ENCODE measurements at regions not wholly inside any gene's neighbourhood (a gene's known extent, or its start where the extent isn't known, plus 50 kb on each side); places are given as distances from the start of the nearest gene placed in this dataset.
"Not testable (repeated sequence)": the region's sequence is repeated elsewhere in the genome, so short reads cannot be mapped to it uniquely, and the experiment has no call there.

DNA sequence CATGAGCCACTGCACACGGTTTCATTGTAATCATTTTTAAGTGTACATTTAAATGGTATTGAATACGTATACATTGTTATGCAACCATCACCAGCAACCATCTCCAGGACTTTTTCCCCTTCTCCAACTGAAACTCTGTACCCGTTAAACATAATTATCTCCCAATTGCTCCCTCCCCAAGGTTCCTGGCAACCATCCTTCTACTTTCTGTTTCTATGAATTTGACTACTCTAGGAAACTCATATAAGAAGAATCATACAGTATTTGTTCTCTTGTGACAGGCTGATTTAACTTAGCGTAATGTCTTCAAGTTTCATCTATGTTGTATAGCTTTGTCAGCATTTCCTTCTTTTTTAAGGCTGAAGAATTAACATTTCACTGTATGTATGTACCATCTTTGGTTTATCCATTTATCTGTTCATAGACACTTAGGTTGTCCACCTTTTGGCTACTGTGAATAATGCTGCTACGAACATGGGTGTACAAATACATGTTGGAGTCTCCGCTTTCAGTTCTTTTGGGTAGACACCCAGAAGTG lies 223.1 kb downstream of the EFCAB11 start:
- DNase-seq: no peak
- H3K27me3 ChIP-seq (ENCODE audit: control insufficient read depth, insufficient read depth, low read length, poor library complexity, severe bottlenecking): no peaks in the 10 kb centered on the region
- H3K27ac ChIP-seq (ENCODE audit: low read depth, low read length): no peak overlapping the region
- no peaks in the 10 kb centered on the region for H3K36me3 ChIP-seq (ENCODE audit: control insufficient read depth, insufficient read depth, low read length)
- TF ChIP-seq, protein P1, sequence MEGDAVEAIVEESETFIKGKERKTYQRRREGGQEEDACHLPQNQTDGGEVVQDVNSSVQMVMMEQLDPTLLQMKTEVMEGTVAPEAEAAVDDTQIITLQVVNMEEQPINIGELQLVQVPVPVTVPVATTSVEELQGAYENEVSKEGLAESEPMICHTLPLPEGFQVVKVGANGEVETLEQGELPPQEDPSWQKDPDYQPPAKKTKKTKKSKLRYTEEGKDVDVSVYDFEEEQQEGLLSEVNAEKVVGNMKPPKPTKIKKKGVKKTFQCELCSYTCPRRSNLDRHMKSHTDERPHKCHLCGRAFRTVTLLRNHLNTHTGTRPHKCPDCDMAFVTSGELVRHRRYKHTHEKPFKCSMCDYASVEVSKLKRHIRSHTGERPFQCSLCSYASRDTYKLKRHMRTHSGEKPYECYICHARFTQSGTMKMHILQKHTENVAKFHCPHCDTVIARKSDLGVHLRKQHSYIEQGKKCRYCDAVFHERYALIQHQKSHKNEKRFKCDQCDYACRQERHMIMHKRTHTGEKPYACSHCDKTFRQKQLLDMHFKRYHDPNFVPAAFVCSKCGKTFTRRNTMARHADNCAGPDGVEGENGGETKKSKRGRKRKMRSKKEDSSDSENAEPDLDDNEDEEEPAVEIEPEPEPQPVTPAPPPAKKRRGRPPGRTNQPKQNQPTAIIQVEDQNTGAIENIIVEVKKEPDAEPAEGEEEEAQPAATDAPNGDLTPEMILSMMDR (conservative IDR thresholded peaks at IDR 0.05): no peak
- no peak overlapping the region for H3K4me3 ChIP-seq (ENCODE audit: low read length)
- no peak overlapping the region for H3K4me3 Mint-ChIP-seq
- no peaks in the 10 kb centered on the region for H3K27me3 Mint-ChIP-seq (ENCODE audit: insufficient read depth)
- no peaks in the 10 kb centered on the region for H3K9me3 ChIP-seq (ENCODE audit: control insufficient read depth, low read length)
- no peaks in the 10 kb centered on the region for H3K4me1 Mint-ChIP-seq
- no peak overlapping the region for H3K27ac Mint-ChIP-seq
- no peak overlapping the region for H3K9ac ChIP-seq (ENCODE audit: extremely low read depth, low read length, poor library complexity, severe bottlenecking)
- H3K36me3 Mint-ChIP-seq (ENCODE audit: low read depth): no peaks in the 10 kb centered on the region
- H3K4me1 ChIP-seq (ENCODE audit: control insufficient read depth, insufficient read depth, low read length): no peaks in the 10 kb centered on the region
- peaks cover 5% of the 10 kb centered on the region for H3K9me3 Mint-ChIP-seq
- 93 to 96% methylated on average over 3 to 6 of the region's 6 CpGs for WGBS, 2 experiments (ENCODE audit: insufficient coverage in 1 of 2, insufficient read length in 1 of 2)

DNA sequence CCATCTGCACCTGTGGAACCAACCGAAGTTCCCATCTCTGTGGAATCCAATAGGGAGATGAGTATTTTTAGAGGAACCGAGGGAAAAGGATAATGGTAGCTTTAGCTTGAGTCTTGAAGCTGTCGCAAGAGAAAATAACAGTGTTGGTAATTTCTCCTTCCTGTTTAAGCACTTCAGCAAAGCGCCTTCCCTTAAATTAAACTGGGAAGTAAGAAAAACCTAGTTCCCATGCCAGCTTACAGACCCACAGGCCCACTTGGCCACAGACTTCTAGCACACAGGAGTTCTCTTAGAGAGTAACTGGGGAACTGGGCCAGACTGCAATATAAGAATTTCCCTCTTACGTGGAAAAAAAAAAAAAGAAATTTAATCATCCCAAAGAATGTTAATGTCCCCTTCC lies 223.8 kb downstream of the EFCAB11 start:
- Histone ChIP-seq H3K4me3 (ENCODE audit: low read length) (no peak overlapping the region), H3K27me3 (ENCODE audit: control insufficient read depth, insufficient read depth, low read length, poor library complexity, severe bottlenecking) (no peaks in the 10 kb centered on the region), H3K27ac (ENCODE audit: low read depth, low read length) (no peak overlapping the region), H3K9me3 (ENCODE audit: control insufficient read depth, low read length) (no peaks in the 10 kb centered on the region), H3K4me1 (ENCODE audit: control insufficient read depth, insufficient read depth, low read length) (no peaks in the 10 kb centered on the region), H3K9ac (ENCODE audit: extremely low read depth, low read length, poor library complexity, severe bottlenecking) (no peak overlapping the region), H3K36me3 (ENCODE audit: control insufficient read depth, insufficient read depth, low read length) (no peaks in the 10 kb centered on the region)
- Mint-ChIP-seq H3K36me3 (ENCODE audit: low read depth) (no peaks in the 10 kb centered on the region), H3K27me3 (ENCODE audit: insufficient read depth) (no peaks in the 10 kb centered on the region), H3K27ac (no peak overlapping the region), H3K4me1 (no peaks in the 10 kb centered on the region), H3K4me3 (no peak overlapping the region), H3K9me3 (peaks cover 5% of the 10 kb centered on the region)
- TF ChIP-seq, protein P1 (conservative IDR thresholded peaks at IDR 0.05): no peak
- WGBS, 2 experiments (ENCODE audit: insufficient coverage in 1 of 2, insufficient read length in 1 of 2): 89 to 92% methylated on average over 4 to 5 of the region's 5 CpGs
- DNase-seq: no peak

DNA sequence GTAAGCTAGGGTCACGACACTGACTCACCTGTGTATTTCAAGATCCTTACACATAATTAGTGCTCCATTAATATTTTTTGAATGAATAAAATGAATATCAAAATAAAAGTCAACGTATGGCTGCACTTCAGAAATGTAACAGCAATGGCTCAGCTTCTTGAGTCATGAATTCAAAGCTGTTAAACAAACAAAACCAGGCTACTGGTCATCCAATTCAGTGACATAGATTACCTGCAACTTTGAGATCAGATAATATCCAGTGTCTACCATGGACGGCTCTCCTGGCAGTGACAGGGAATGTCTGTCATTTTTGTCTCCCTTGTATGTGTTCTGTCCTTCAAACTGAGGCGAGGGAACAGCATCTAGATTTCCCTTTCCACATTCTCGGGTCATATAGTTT lies 225.6 kb downstream of the EFCAB11 start:
- H3K27ac Mint-ChIP-seq: no peak overlapping the region
- no peak overlapping the region for H3K4me3 Mint-ChIP-seq
- Histone ChIP-seq H3K4me1 (ENCODE audit: control insufficient read depth, insufficient read depth, low read length) (no peaks in the 10 kb centered on the region), H3K27me3 (ENCODE audit: control insufficient read depth, insufficient read depth, low read length, poor library complexity, severe bottlenecking) (no peaks in the 10 kb centered on the region), H3K9ac (ENCODE audit: extremely low read depth, low read length, poor library complexity, severe bottlenecking) (no peak overlapping the region), H3K4me3 (ENCODE audit: low read length) (no peak overlapping the region), H3K9me3 (ENCODE audit: control insufficient read depth, low read length) (no peaks in the 10 kb centered on the region), H3K27ac (ENCODE audit: low read depth, low read length) (no peak overlapping the region), H3K36me3 (ENCODE audit: control insufficient read depth, insufficient read depth, low read length) (no peaks in the 10 kb centered on the region)
- 98 to 100% methylated on average over 3 to 5 of the region's 5 CpGs for WGBS, 2 experiments (ENCODE audit: insufficient coverage in 1 of 2, insufficient read length in 1 of 2)
- no peaks in the 10 kb centered on the region for H3K4me1 Mint-ChIP-seq
- no peaks in the 10 kb centered on the region for H3K36me3 Mint-ChIP-seq (ENCODE audit: low read depth)
- peaks cover 4% of the 10 kb centered on the region for H3K9me3 Mint-ChIP-seq
- TF ChIP-seq, protein P1 (conservative IDR thresholded peaks at IDR 0.05): no peak
- DNase-seq: no peak
- H3K27me3 Mint-ChIP-seq (ENCODE audit: insufficient read depth): no peaks in the 10 kb centered on the region

DNA sequence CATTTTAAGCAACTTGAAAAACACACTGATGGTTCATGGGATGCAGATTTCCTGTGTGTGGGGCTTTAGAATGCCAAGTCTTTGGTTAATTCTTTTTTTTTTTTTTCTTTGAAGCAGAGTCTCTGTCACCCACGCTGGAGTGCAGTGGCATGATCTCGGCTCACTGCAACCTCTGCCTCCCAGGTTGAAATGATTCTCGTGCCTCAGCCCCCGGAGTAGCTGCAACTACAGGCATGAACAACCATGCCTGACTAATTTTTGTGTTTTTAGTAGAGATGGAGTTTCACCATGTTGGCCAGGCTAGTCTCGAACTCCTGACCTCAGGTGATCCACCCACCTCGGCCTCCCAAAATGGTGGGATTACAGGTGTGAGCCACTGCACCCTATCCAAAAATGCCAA lies 228.3 kb downstream of the EFCAB11 start:
- 77 to 97% methylated on average over 5 to 6 of the region's 6 CpGs for WGBS, 2 experiments (ENCODE audit: insufficient coverage in 1 of 2, insufficient read length in 1 of 2)
- H3K27me3 Mint-ChIP-seq (ENCODE audit: insufficient read depth); H3K9me3 ChIP-seq (ENCODE audit: control insufficient read depth, low read length); H3K4me1 ChIP-seq (ENCODE audit: control insufficient read depth, insufficient read depth, low read length); H3K4me3 Mint-ChIP-seq; H3K27me3 ChIP-seq (ENCODE audit: control insufficient read depth, insufficient read depth, low read length, poor library complexity, severe bottlenecking); H3K36me3 ChIP-seq (ENCODE audit: control insufficient read depth, insufficient read depth, low read length); H3K9ac ChIP-seq (ENCODE audit: extremely low read depth, low read length, poor library complexity, severe bottlenecking); H3K27ac ChIP-seq (ENCODE audit: low read depth, low read length); H3K27ac Mint-ChIP-seq; H3K9me3 Mint-ChIP-seq; H3K4me3 ChIP-seq (ENCODE audit: low read length); H3K4me1 Mint-ChIP-seq; H3K36me3 Mint-ChIP-seq (ENCODE audit: low read depth); DNase-seq: not testable (repeated sequence)
